ENCODE measurements at regions not wholly inside any gene's neighbourhood (a gene's known extent, or its start where the extent isn't known, plus 50 kb on each side); places are given as distances from the start of the nearest gene placed in this dataset.

DNA sequence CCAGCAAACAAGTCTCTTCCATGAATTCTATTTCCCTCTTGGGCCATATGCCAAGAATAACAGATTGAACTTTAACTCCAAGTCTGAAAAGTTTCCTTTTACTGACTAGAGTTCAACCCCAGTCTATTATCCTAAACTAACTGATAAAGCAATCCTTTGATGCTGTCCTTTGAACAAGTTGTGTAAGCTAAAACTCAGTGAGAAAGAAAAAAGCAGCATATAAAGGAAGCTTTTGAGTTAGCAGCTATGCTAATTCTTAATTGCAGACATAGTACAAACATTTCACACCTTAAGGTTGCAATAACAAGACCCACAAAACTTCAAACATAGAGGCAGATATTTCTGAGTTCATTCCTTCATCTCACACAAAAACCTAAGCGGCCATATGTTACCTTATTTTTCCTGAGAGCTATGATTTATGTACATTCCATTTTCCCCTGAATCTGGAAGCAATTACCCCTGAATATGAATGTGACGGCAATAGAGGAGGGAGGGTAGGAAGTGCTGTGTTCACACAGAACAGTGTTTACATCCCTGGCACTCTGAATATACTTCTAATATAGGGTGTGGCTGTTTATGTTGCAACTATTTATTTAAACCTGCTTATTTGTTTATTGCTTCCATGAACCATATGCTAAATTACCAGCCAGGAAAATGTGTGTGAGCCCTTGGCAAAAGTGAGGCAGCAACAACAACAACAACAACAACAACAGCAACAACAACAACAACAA lies 180.6 kb downstream of the IRS1 start:
- no peak for DNase-seq

DNA sequence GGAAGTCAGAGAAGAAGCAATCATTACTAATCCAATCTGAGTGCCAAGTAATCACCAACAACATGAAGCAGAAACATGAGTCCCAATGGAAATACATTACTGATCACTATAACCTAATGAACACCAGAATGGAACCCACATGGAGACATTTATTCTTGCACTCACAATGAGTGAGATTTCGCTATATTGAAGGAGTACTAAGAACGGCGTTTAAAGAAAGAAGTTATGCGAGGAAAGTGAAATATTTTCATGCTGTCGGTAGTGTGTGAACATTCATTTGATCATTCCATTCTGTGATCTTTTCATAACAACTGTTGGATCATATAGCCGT lies 181.1 kb downstream of the IRS1 start:
- no peak for DNase-seq

DNA sequence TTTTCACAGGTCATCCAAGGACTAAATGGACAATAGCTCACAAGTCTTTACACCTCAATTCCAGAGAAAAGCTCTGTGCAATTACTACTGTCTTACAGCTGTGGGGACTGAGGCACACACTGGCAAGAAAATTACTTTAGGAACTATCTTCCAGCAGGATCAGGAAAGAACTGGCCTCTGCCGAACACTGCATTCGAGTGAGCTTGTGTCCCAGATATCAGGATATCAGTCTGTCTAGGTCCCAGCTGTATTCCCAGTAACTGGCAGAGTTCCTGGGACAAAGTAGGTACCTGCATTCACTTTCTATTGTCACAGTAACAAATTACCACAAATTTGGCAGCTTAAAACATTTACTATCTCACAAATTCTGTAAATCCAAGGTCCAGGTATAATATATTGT lies 183.7 kb downstream of the IRS1 start:
- DNase-seq: no peak

GRCh38 chr2:226611944-226612318 lies 187.7 kb downstream of the IRS1 start:
- no peak for DNase-seq

- no peak for DNase-seq
Measured at GRCh38 chr2:226611196-226611943, 188.2 kb downstream of the IRS1 start.

GRCh38 chr2:226609366-226609765 lies 190.3 kb downstream of the IRS1 start:
- DNase-seq: no peak

DNA sequence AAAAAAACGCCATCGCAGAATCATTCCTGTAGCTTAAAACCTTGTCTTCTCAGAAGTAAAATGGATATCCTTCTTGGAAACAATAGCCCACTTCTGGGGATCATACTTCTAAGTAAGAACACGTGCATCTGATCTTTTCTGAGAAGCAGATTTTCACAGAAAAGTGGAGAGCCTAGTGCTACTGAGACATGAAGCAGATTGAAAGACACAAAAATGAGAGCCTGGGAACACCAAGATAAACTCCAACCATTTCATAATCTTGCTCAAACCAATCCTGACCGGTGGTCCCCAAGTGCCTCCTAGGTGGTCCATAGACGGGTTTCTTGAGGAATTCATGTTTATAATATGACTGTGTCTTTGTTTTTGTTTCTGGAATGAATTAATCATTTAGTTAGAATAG lies 191.2 kb downstream of the IRS1 start:
- no peak for DNase-seq

DNA sequence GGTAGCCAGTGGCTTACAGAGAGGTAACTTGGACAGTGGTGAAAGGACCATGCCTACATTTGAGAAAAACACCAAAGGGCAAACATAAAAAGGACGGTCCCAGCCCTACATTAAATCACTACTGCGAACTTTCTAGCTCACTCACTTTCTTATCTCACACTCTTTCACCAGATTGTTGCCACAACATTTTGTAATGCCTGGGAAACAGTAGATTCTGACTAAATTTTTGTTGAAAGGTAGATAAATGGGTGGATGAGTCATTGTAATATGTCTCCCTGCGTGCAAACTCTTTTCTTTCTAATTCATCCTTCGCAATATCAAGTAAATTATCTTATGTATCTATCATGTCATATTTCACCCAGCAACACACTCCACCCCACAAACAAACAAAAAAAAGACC lies 192.2 kb downstream of the IRS1 start:
- DNase-seq: no peak

GRCh38 chr2:226605642-226606041 lies 194.0 kb downstream of the IRS1 start:
- DNase-seq: no peak

- no peak for DNase-seq
Measured at GRCh38 chr2:226603606-226604005, 196.0 kb downstream of the IRS1 start.

DNA sequence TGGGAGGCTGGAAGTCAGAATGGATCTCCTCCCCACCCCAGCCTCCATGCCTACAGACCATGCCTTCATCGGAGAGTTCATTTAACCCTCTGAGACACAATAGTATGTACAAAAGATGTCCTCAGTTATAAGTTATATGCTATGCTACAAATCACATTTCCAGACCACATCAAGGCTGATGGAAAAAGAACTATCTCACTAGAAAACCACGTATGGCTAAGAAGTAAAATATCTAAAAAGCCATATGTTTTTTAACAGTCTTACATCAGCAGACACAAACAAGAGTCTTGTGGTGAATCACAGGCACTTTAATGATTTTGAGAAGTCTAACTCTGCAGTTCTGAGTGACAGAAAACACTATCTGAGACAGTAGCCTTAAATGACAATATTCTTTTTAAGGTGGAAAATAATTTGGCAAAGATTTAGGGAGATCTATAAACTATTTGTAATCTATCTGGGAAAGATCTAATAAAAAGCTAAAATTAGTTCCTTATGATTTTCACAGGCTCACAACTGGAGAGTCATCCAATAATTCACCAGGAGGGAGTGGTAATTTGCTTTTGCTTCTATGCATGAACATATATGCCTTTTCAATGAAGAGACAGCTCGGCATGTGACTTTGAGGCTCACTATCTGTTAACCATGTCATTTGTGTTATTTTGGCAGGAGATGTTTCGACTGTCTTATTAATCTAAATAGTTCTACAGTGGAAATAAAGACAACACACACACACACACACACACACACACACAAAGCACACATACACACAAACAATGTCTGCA lies 197.5 kb downstream of the IRS1 start:
- DNase-seq: no peak

GRCh38 chr2:226600802-226601201 lies 198.8 kb downstream of the IRS1 start:
- DNase-seq: no peak

DNA sequence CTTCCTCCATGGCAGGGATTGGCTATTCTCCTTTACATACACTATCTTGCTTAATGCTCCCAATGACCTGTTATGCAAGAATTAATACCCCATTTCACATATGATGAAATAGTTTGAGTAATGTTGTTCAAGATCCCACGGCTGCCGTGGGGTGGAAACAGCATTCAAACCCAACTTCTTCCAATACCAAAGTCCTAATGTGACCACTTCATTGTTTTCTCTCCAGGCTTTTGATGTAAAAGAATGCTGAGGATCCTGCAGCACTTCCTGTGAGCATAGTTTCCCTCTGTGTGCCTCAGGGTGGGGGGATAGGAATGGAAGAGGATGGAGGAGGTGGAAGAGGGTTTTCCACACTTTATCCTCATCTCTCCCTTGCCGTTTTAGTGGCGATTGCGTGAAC lies 199.4 kb downstream of the IRS1 start:
- DNase-seq: no peak

GRCh38 chr2:226589043-226589442 lies 210.6 kb downstream of the IRS1 start:
- no peak for DNase-seq

GRCh38 chr2:226585130-226585561 lies 214.5 kb downstream of the IRS1 start:
- no peak for DNase-seq

DNA sequence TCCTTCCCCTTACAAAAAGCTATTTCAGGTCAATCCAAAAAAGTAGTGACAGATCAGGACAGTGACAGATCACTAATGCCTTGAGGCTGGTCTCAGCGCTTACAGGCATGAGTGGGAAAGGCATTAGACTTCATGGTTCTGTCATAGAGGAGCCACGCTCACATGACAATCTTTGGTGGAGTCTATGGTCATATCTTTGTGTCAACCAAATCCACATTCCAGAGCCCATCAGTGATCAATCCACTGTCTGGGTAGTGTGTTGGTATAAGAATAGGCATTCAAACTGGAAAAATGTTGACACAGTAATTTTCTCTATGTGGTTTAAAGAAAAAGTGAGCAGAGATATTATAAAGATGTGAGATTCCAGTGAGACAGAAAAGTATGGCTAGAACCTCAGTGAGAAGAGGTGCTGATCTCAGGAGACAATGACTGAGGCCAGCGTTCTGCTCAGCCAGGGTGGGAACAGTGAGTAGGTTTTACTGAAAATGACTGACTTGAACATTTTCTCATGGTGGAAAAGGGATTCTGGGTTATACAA lies 215.0 kb downstream of the IRS1 start:
- DNase-seq: no peak

GRCh38 chr2:226583715-226584114 lies 215.9 kb downstream of the IRS1 start:
- no peak for DNase-seq

DNA sequence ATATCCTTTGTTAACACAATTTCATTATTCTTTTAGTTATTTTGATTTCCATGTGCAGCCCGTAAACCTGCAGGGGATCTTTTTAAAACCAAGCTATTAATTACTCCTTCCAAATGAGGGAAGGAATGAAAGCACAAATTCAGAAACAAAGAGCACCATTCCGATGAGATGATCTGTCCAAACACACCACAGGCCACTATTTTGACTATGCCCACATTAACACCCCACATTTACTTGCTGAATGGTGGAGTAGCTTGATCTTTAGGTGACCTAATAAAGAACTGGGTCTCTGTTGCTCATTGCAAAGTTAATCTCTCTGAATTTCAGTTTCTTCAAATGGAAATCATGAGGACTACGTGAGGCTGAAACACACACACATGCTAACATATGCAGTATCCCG lies 218.0 kb downstream of the IRS1 start:
- DNase-seq: no peak

GRCh38 chr2:226581004-226581403 lies 218.6 kb downstream of the IRS1 start:
- DNase-seq: no peak

GRCh38 chr2:226580403-226580802 lies 219.2 kb downstream of the IRS1 start:
- DNase-seq: no peak

DNA sequence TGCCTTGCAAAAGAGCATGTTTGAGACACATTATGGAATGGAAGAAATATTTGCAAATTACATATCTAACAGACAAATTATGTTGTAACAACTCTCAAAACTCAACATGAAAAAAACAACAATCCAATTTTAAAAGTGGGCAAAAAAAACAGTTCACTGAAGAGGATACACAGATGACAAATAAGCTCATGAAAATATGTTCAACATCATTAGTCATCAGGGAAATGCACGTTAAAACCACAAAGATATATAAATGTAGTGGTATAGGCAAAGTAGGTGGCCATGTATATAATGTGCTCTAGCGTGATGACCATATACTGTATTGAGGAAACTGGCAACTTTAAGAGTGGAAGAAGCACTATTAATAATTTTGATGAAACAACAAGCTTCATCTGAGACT lies 220.1 kb downstream of the IRS1 start:
- no peak for DNase-seq

DNA sequence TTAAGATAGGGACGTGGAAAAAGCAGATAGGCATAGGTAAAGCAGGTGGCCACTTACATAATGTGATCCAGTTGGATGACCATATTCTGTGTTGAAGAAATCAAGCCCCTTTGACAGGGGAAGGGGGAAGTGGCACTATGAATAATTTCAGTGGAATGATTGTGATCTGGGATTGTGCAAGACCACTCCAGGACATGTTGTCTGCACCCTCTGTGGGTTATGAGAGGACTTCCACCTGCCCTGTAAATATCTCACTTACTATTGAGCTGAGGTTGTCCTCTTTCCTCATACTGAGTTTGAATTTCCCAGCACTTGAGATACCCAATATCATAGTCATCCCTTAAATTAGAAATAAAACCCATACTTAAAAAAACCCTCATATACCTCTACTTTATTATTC lies 220.7 kb downstream of the IRS1 start:
- no peak for DNase-seq

DNA sequence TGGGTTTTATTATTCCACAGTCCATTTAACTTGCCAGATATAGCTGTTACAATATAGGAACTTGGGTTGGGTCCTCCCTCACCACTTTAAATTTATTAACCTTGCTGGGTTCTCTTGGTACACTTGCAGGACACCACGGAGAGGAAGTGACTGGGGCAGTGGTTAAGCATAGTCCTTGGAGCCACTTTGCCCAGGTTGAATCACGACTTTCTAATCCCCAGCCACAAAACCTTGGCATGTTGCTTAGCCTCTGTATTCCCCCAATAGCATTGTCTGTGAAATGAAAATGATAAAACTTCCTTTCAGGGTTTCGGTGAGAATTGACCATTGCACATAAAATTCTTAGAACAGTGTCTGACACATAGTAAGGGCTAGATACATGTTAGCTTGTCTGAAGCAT lies 221.2 kb downstream of the IRS1 start:
- no peak for DNase-seq

DNA sequence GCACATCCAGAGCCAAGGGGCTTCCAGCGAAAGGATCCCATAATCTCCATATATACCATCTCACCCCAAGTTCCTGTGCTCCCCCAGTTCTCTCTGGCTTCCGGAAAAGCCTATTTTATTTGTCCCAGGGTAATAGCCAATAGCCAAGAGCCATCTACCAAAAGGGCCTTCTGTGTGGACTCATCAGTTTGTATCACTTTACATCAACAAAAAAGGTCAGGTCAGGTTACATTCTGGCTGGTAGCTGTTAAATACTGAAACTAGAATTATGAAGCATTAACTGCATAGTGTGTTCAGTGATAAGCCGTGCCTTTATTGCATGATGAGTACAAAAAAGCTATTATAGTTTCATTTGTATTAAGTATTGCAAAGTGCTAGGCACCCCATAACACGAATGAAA lies 223.7 kb downstream of the IRS1 start:
- DNase-seq: no peak
